ENCODE measurements at regions not wholly inside any gene's neighbourhood (a gene's known extent, or its start where the extent isn't known, plus 50 kb on each side); places are given as distances from the start of the nearest gene placed in this dataset.

- TF ChIP-seq RFX5 (IDR thresholded peaks at IDR 0.05; ENCODE audit: borderline replicate concordance, low read depth, low read length) (no peak), BACH1 (IDR thresholded peaks at IDR 0.05; ENCODE audit: low read length) (no peak), RBBP5 (IDR thresholded peaks at IDR 0.05; ENCODE audit: borderline replicate concordance, low read depth, low read length) (no peak), SIX5 (IDR thresholded peaks at IDR 0.05; ENCODE audit: low read depth, low read length) (no peak)
These were observed 979.6 kb downstream of the RPA4 start (continued) for GRCh38 chrX:97863261-97863660.
